ENCODE measurements at regions not wholly inside any gene's neighbourhood (a gene's known extent, or its start where the extent isn't known, plus 50 kb on each side); places are given as distances from the start of the nearest gene placed in this dataset.

GRCh38 chr5:126220725-126221124, 202.5 kb upstream of the GRAMD2B start:
- no peak overlapping the region for H3K4me3 Mint-ChIP-seq
- peaks cover 9% of the 10 kb centered on the region for H3K9me3 Mint-ChIP-seq
- no peak overlapping the region for H3K27ac Mint-ChIP-seq

GRCh38 chr5:126228934-126229333, 194.3 kb upstream of the GRAMD2B start:
- Mint-ChIP-seq H3K4me3 (no peak overlapping the region), H3K27ac (no peak overlapping the region), H3K36me3 (no peaks in the 10 kb centered on the region), H3K9me3 (peaks cover 6% of the 10 kb centered on the region), H3K27me3 (peaks cover 15% of the 10 kb centered on the region), H3K4me1 (no peaks in the 10 kb centered on the region)
- no peak for ATAC-seq

More at GRCh38 chr5:126220725-126221124, 202.5 kb upstream of the GRAMD2B start:
- Mint-ChIP-seq H3K27me3 (peaks cover 8% of the 10 kb centered on the region), H3K4me1 (no peaks in the 10 kb centered on the region), H3K36me3 (no peaks in the 10 kb centered on the region)
- peak; percentile 45 for ATAC-seq

- no peak overlapping the region for H3K4me3 Mint-ChIP-seq
- no peaks in the 10 kb centered on the region for H3K4me1 Mint-ChIP-seq
- ATAC-seq = no peak
- H3K27me3 Mint-ChIP-seq = peaks cover 5% of the 10 kb centered on the region
- no peak overlapping the region for H3K27ac Mint-ChIP-seq
- peaks cover 4% of the 10 kb centered on the region for H3K9me3 Mint-ChIP-seq
- no peaks in the 10 kb centered on the region for H3K36me3 Mint-ChIP-seq
Measured at GRCh38 chr5:126233256-126233655, 190.0 kb upstream of the GRAMD2B start.

GRCh38 chr5:126234563-126235195, 188.5 kb upstream of the GRAMD2B start:
- Mint-ChIP-seq H3K4me3 (no peak overlapping the region), H3K27ac (no peak overlapping the region), H3K9me3 (no peaks in the 10 kb centered on the region), H3K4me1 (no peaks in the 10 kb centered on the region), H3K27me3 (no peaks in the 10 kb centered on the region), H3K36me3 (no peaks in the 10 kb centered on the region)
- no peak for ATAC-seq

GRCh38 chr5:126235628-126236027, 187.6 kb upstream of the GRAMD2B start:
- no peaks in the 10 kb centered on the region for H3K36me3 Mint-ChIP-seq
- H3K9me3 Mint-ChIP-seq = no peaks in the 10 kb centered on the region
- no peak overlapping the region for H3K27ac Mint-ChIP-seq
- H3K4me1 Mint-ChIP-seq = no peaks in the 10 kb centered on the region
- no peak overlapping the region for H3K4me3 Mint-ChIP-seq
- no peak for ATAC-seq
- H3K27me3 Mint-ChIP-seq = no peaks in the 10 kb centered on the region

GRCh38 chr5:126236994-126237393, 186.2 kb upstream of the GRAMD2B start:
- Mint-ChIP-seq H3K36me3 (no peaks in the 10 kb centered on the region), H3K27ac (no peak overlapping the region), H3K4me3 (no peak overlapping the region), H3K4me1 (no peaks in the 10 kb centered on the region), H3K27me3 (no peaks in the 10 kb centered on the region), H3K9me3 (no peaks in the 10 kb centered on the region)
- no peak for ATAC-seq

- no peaks in the 10 kb centered on the region for H3K4me1 Mint-ChIP-seq
- no peaks in the 10 kb centered on the region for H3K36me3 Mint-ChIP-seq
Measured at GRCh38 chr5:126248611-126249010, 174.6 kb upstream of the GRAMD2B start.

GRCh38 chr5:126251024-126251423, 172.2 kb upstream of the GRAMD2B start:
- ATAC-seq = no peak
- Mint-ChIP-seq H3K27ac (no peak overlapping the region), H3K4me3 (no peak overlapping the region), H3K36me3 (no peaks in the 10 kb centered on the region), H3K9me3 (peaks cover 7% of the 10 kb centered on the region), H3K27me3 (no peaks in the 10 kb centered on the region), H3K4me1 (no peaks in the 10 kb centered on the region)

More at GRCh38 chr5:126248611-126249010, 174.6 kb upstream of the GRAMD2B start:
- no peak overlapping the region for H3K4me3 Mint-ChIP-seq
- no peak overlapping the region for H3K27ac Mint-ChIP-seq
- ATAC-seq = no peak
- peaks cover 7% of the 10 kb centered on the region for H3K9me3 Mint-ChIP-seq
- H3K27me3 Mint-ChIP-seq = no peaks in the 10 kb centered on the region

GRCh38 chr5:126253406-126253805, 169.8 kb upstream of the GRAMD2B start:
- Mint-ChIP-seq H3K27me3 (no peaks in the 10 kb centered on the region), H3K27ac (no peak overlapping the region), H3K4me3 (no peak overlapping the region)

GRCh38 chr5:126263591-126264184, 159.5 kb upstream of the GRAMD2B start:
- H3K9me3 Mint-ChIP-seq = peaks cover 2% of the 10 kb centered on the region
- H3K27ac Mint-ChIP-seq = no peak overlapping the region
- no peak for ATAC-seq

More at GRCh38 chr5:126253406-126253805, 169.8 kb upstream of the GRAMD2B start:
- ATAC-seq = no peak
- H3K4me1 Mint-ChIP-seq = no peaks in the 10 kb centered on the region
- H3K9me3 Mint-ChIP-seq = peaks cover 13% of the 10 kb centered on the region
- H3K36me3 Mint-ChIP-seq = no peaks in the 10 kb centered on the region

GRCh38 chr5:126265917-126266316, 157.3 kb upstream of the GRAMD2B start:
- Mint-ChIP-seq H3K27ac (no peak overlapping the region), H3K4me3 (no peak overlapping the region), H3K27me3 (no peaks in the 10 kb centered on the region), H3K36me3 (no peaks in the 10 kb centered on the region), H3K4me1 (peaks cover 5% of the 10 kb centered on the region), H3K9me3 (no peaks in the 10 kb centered on the region)
- peak; percentile 42 for ATAC-seq

More at GRCh38 chr5:126263591-126264184, 159.5 kb upstream of the GRAMD2B start:
- peaks cover 5% of the 10 kb centered on the region for H3K4me1 Mint-ChIP-seq
- no peaks in the 10 kb centered on the region for H3K27me3 Mint-ChIP-seq
- no peaks in the 10 kb centered on the region for H3K36me3 Mint-ChIP-seq
- H3K4me3 Mint-ChIP-seq = no peak overlapping the region

GRCh38 chr5:126267438-126267837, 155.8 kb upstream of the GRAMD2B start:
- Mint-ChIP-seq H3K27ac (no peak overlapping the region), H3K27me3 (no peaks in the 10 kb centered on the region), H3K9me3 (no peaks in the 10 kb centered on the region), H3K4me1 (no peaks in the 10 kb centered on the region), H3K36me3 (no peaks in the 10 kb centered on the region), H3K4me3 (no peak overlapping the region)
- no peak for ATAC-seq

- Mint-ChIP-seq H3K27ac (no peak overlapping the region), H3K4me3 (no peak overlapping the region), H3K27me3 (no peaks in the 10 kb centered on the region), H3K9me3 (no peaks in the 10 kb centered on the region), H3K36me3 (no peaks in the 10 kb centered on the region), H3K4me1 (no peaks in the 10 kb centered on the region)
- ATAC-seq = no peak
Measured at GRCh38 chr5:126268697-126269315, 154.4 kb upstream of the GRAMD2B start.

GRCh38 chr5:126269511-126269910, 153.7 kb upstream of the GRAMD2B start:
- Mint-ChIP-seq H3K27me3 (no peaks in the 10 kb centered on the region), H3K4me3 (no peak overlapping the region), H3K4me1 (no peaks in the 10 kb centered on the region), H3K27ac (no peak overlapping the region), H3K9me3 (no peaks in the 10 kb centered on the region), H3K36me3 (no peaks in the 10 kb centered on the region)
- no peak for ATAC-seq

GRCh38 chr5:126271141-126271540, 152.1 kb upstream of the GRAMD2B start:
- ATAC-seq = no peak
- Mint-ChIP-seq H3K27me3 (no peaks in the 10 kb centered on the region), H3K9me3 (no peaks in the 10 kb centered on the region), H3K4me1 (no peaks in the 10 kb centered on the region), H3K27ac (no peak overlapping the region), H3K36me3 (no peaks in the 10 kb centered on the region), H3K4me3 (no peak overlapping the region)
